GM19351 (cell line): ENCODE measurements at regions not wholly inside any gene's neighbourhood (a gene's known extent, or its start where the extent isn't known, plus 50 kb on each side); places are given as distances from the start of the nearest gene placed in this dataset.

ENCODE experiments used
- ATAC-seq: cut with Tn5 transposase; IDR thresholded peaks from one replicate; pipeline ENCODE4 v1.9.1; 2021; ENCODE audit warnings: mild to moderate bottlenecking, moderate library complexity; ENCODE audit not compliant: unreplicated experiment

DNA sequence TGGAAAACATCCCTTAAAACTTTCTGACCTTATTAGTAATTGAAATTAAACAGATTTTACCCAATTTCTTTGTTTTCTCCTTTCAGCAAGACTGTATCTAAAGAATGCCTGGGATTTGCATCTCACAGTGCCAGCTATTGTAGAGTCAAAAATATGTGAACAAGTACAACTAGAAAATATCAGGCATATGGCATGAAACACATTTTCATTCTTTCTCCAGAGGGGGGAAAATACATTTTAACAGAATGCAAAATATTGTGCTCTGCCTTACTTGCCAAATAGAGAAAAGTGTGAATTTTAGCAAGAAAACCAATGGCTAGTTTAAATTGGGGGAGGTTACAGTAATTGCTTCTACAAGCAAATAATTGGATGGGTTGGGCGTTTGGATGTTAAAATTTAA, 366.6 kb upstream of the FIGN start:
- no peak for ATAC-seq

DNA sequence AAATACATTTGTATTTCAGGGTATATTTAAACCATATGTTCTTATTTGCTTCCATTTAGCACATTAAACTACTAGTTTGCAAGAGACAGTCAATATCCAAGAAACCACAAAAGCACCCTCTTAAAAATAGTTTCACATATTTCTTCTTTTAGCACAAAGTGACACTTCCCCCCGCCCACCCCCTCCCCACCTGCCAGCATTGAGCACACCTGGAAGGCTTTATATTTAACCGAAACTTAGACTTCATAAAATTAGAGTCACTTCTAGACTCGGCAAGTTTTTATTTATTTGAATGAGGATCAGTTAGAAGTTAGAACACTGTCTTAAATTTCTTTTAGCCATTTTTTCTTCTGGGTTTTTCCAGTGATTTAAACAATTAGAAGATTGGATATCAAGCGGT, 355.9 kb upstream of the FIGN start:
- ATAC-seq = no peak

DNA sequence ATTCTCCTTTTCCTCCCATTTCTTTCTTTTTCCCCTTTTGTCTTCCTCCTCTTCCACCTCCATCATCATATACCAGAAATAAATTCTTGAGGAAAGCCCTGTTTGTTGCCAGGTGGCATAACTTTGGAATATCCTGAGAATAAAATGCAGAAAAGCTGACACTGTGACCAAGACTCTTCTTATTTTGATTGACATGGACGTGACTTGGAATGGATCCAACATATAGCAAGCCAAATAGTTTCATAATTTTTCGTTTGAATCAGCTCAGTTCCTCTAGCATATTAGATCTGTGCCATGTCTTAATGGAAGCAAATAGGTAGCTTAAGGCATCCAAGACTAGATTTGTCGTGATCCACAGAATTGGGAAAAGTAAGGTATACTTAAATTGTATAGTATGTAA, 354.7 kb upstream of the FIGN start:
- no peak for ATAC-seq

DNA sequence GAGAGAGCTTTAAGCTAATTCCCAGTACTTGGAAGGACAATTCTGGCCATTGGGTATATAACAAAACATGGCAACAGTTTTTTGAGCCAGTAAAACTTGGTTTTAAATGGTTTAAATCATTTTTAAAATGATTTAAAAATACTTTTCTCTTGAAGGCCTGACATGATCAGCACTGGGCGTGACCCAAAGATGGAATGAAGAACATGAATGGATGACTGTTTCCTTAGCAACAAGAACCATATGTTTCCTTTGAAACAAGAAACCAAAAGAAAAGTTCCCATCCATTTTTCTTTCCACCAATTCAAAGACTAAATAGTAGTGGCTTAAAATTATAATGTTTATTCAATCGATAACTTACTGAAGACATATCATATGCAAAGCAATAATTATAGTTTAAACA, 348.3 kb upstream of the FIGN start:
- no peak for ATAC-seq

GRCh38 chr2:164080486-164080885, 344.7 kb upstream of the FIGN start:
- no peak for ATAC-seq

DNA sequence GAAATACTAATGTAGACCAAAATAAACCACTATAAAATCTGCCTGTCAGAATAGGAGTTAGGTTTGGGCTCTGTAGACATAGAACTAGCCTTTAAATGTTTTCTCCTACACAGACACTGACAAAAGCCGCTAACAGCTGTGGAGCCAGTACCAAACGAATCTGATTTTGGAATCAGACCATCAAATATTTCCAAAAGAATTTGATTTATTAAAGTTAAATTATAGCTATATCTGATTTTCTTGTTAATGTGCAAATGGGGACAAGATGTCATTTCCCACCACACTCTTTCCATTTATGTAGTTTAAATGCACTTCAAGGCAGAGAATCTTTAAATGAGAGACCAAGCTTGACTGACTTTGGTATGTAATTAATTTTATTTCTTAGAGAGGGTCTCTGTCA, 343.4 kb upstream of the FIGN start:
- ATAC-seq = no peak

DNA sequence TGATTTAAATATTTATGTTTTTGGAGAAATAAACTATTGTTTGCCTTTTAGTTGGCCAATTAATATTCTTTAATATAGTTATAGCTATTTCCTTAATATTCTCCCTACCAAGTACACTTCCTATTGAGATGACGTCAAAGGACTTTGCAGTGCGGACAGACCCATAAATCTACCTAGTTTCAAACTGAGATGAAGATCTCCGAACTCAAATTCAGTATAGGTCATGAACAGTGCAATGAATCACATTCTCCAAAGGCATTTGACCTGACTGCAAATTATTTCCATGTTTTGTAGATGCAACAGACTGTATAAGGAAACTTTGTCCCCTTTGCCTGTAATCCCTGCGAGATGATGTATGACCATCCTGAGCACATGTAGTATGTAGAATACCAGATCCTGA, 342.6 kb upstream of the FIGN start:
- ATAC-seq = no peak

- ATAC-seq = no peak
Measured at GRCh38 chr2:164073101-164074074, 337.6 kb upstream of the FIGN start.

- no peak for ATAC-seq
Measured at GRCh38 chr2:164069540-164069939, 333.7 kb upstream of the FIGN start.

GRCh38 chr2:164068063-164068462, 332.3 kb upstream of the FIGN start:
- ATAC-seq = no peak

DNA sequence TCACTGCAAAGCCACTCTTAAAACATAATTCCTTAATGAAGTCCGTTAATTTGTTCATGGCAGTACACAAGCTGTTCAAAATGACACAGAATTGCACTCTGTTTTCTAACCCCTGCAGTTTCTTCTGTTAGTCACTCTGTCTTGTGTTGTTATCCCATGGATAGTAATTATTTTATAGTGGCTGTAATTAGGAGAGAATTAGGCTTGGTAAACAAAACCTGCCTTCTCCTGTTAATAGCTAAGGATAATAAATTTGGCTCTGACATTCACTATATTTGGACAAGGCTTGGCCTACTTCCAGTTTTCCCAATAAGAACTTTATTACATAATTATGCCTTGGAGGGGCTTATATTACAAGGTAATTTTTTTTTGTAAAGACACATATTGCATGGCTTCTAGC, 330.3 kb upstream of the FIGN start:
- no peak for ATAC-seq

GRCh38 chr2:164065038-164065437, 329.2 kb upstream of the FIGN start:
- ATAC-seq = no peak

GRCh38 chr2:164061129-164061746, 325.4 kb upstream of the FIGN start:
- ATAC-seq = peak; percentile 84

- no peak for ATAC-seq
Measured at GRCh38 chr2:164060031-164060430, 324.2 kb upstream of the FIGN start.

DNA sequence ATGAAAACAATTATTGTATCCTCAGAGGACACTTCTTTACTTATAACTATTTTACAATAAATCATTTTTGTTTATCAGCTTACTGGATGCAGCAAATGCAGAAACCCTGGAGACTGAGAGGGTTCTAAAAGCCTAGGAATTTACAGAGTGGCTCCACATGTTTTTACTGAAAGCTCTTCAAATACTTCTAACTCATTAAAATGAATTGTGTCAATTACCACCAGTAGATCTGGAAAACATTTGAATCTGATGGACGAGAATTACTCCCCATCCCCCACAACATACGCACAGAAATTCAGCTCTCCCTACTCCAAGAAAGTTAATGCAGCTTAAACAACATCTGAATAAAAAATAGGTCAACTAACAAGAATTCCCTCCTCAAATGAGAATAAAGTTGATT, 319.8 kb upstream of the FIGN start:
- no peak for ATAC-seq

- ATAC-seq = no peak
Measured at GRCh38 chr2:164054651-164055050, 318.8 kb upstream of the FIGN start.

DNA sequence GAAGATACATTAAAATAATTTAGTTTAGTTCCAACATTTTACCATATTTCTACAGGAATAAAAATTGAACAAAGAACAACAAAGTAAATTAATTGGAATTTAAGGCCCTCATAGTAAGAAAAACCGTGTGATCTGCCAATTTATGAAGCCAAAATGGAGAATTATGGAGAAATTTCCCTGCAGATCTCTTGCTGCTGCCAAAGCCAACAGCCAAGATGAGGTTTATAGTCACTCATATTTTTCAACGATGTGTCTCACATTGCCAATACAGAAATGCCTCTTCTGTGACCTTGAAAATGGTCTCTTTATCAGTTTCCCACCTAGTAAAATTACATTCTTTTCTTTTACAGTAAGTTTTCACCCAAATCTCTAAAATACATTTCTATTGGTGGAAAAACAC, 317.2 kb upstream of the FIGN start:
- no peak for ATAC-seq

GRCh38 chr2:164052006-164052405, 316.2 kb upstream of the FIGN start:
- ATAC-seq = no peak

GRCh38 chr2:164048729-164049128, 312.9 kb upstream of the FIGN start:
- no peak for ATAC-seq

DNA sequence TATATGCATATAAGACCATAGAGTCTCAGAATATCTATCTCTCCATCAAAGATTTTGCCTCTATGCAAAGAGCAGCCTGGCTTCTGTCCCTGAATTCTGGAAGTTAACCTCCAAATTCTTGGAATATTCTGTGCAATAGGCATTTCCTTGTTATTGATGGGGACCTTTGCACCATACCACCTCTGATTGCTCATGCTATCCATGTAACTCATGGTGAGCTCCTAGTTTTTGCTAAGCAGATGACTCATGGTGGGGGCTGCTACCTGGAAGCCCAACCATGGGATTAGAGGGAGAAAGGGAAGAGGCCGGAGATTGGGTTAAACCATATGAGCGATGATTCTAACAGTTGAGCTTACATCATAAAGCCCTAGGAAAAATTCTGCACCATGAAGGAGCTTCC, 310.2 kb upstream of the FIGN start:
- no peak for ATAC-seq

- no peak for ATAC-seq
Measured at GRCh38 chr2:164044622-164045021, 308.8 kb upstream of the FIGN start.

DNA sequence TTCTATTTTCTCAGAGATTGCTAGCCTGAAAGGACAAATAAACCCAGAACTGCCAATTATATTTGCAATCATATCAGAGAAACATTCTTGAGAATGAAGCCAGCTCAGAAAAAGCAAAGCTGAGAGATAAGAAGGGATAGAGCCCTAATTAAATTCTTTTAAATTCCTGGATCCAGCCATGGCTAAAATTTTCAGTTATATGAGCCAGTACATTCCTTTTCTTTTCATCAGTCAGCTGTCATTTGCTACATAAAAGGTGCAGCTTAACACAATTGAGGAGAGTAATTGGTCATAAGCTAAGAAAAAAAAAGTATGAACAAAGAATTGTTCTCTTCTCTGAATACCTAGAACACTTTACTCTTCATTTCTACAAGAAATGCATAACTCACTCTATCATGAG, 303.5 kb upstream of the FIGN start:
- no peak for ATAC-seq
